Keratinocyte (primary cell): ENCODE measurements at regions not wholly inside any gene's neighbourhood (a gene's known extent, or its start where the extent isn't known, plus 50 kb on each side); places are given as distances from the start of the nearest gene placed in this dataset.

ENCODE experiments used
- DNase-seq: peaks from one replicate; pipeline ENCODE4 v3.0.0-alpha.2; 2011; ENCODE audit warnings: low read depth, missing footprints, low spot score
- FAIRE-seq: peaks from 2 replicates; lab custom pipeline; 2011; peaks lifted over from hg19 to GRCh38; lab: Jason Lieb, UNC
- H2AFZ ChIP-seq: 2 replicates; pipeline ENCODE4 v1.6.0; 2012; ENCODE audit warnings: low read length, control low read depth, inconsistent platforms; ENCODE audit not compliant: control insufficient read depth
- H3K27ac ChIP-seq: 2 replicates; pipeline ENCODE4 v1.5.1; 2011; ENCODE audit warnings: low read length; ENCODE audit not compliant: control insufficient read depth, insufficient read depth
- H3K27me3 ChIP-seq: 3 replicates; pipeline ENCODE4 v1.6.0; 2011; ENCODE audit warnings: low read length; ENCODE audit not compliant: control insufficient read depth, insufficient read depth; ENCODE audit errors: extremely low read depth
- H3K36me3 ChIP-seq, 2 experiments: 2 replicates in 1 of 2; 3 replicates in 1 of 2; pipeline ENCODE4 v1.5.1; 2011; ENCODE audit warnings: low read length in 2 of 2, mild to moderate bottlenecking in 1 of 2; ENCODE audit not compliant: control insufficient read depth in 2 of 2, insufficient read depth in 2 of 2; ENCODE audit errors: extremely low read depth in 1 of 2
- H3K4me1 ChIP-seq: 3 replicates; pipeline ENCODE4 v1.5.1; 2011; ENCODE audit warnings: low read length; ENCODE audit not compliant: control insufficient read depth, insufficient read depth; ENCODE audit errors: extremely low read depth
- H3K4me2 ChIP-seq: 3 replicates; pipeline ENCODE4 v1.6.0; 2011; ENCODE audit warnings: low read depth, low read length; ENCODE audit not compliant: control insufficient read depth, insufficient read depth; ENCODE audit errors: extremely low read depth
- H3K4me3 ChIP-seq, 3 experiments: fragments of 200-600 bp in 1 of 3; sonication (generic) in 1 of 3; 2 replicates in 2 of 3; 3 replicates in 1 of 3; pipeline ENCODE4 v1.5.1; 2011 to 2016; ENCODE audit warnings: low read length in 3 of 3, mild to moderate bottlenecking in 3 of 3, control low read depth in 2 of 3, inconsistent platforms in 1 of 3, low read depth in 1 of 3, mixed read lengths in 1 of 3, mixed run types in 1 of 3, moderate library complexity in 1 of 3; ENCODE audit not compliant: control insufficient read depth in 2 of 3, insufficient read depth in 2 of 3; ENCODE audit errors: extremely low read depth in 1 of 3
- H3K79me2 ChIP-seq: 2 replicates; pipeline ENCODE4 v1.6.0; 2012; ENCODE audit warnings: low read length; ENCODE audit not compliant: control insufficient read depth, insufficient read depth
- H3K9ac ChIP-seq: 3 replicates; pipeline ENCODE4 v1.6.0; 2011; ENCODE audit warnings: low read length; ENCODE audit not compliant: control insufficient read depth, insufficient read depth; ENCODE audit errors: extremely low read depth
- H3K9me1 ChIP-seq: 3 replicates; pipeline ENCODE4 v1.6.0; 2011; ENCODE audit warnings: low read length; ENCODE audit not compliant: control insufficient read depth, insufficient read depth; ENCODE audit errors: extremely low read depth
- H3K9me3 ChIP-seq: 2 replicates; pipeline ENCODE4 v1.5.1; 2012; ENCODE audit warnings: low read depth, low read length; ENCODE audit not compliant: control insufficient read depth
- H4K20me1 ChIP-seq: 3 replicates; pipeline ENCODE4 v1.6.0; 2011; ENCODE audit warnings: low read length; ENCODE audit not compliant: control insufficient read depth, insufficient read depth; ENCODE audit errors: extremely low read depth
- EZH2 ChIP-seq: IDR thresholded peaks from one replicate; pipeline ENCODE4 v1.6.1; 2012; ENCODE audit warnings: inconsistent platforms, mild to moderate bottlenecking, low read length, moderate library complexity
- dilution Hi-C: fragments of 300-500 bp; cut with MboI; formaldehyde crosslinking; loops from one replicate; pipeline ENCODE4 v1.7.0; 2020; ENCODE audit warnings: low sequenced_read_pairs; ENCODE audit not compliant: extremely low pct_ligation_motif_present
- TF ChIP-seq, protein P1 (sequence below), 3 experiments: IDR thresholded peaks in 1 of 3; conservative IDR thresholded peaks in 1 of 3; optimal IDR thresholded peaks in 1 of 3; 2 replicates in 2 of 3; 3 replicates in 1 of 3; pipeline versions ENCODE3 to v1.5.1; 2011; ENCODE audit warnings: low read length in 3 of 3, mild to moderate bottlenecking in 3 of 3, moderate library complexity in 2 of 3, control low read depth in 1 of 3, inconsistent platforms in 1 of 3; ENCODE audit not compliant: insufficient read depth in 2 of 3; ENCODE audit errors: extremely low read depth in 1 of 3

- FAIRE-seq = no peak
- no peak overlapping the region for H3K4me3 ChIP-seq
- no peak overlapping the region for H3K4me2 ChIP-seq
- no peak overlapping the region for H2AFZ ChIP-seq
- H3K27me3 ChIP-seq = no peaks in the 10 kb centered on the region
- H3K4me1 ChIP-seq = peaks cover 39% of the 10 kb centered on the region
- no peak for TF ChIP-seq EZH2
- TF ChIP-seq, protein P1, sequence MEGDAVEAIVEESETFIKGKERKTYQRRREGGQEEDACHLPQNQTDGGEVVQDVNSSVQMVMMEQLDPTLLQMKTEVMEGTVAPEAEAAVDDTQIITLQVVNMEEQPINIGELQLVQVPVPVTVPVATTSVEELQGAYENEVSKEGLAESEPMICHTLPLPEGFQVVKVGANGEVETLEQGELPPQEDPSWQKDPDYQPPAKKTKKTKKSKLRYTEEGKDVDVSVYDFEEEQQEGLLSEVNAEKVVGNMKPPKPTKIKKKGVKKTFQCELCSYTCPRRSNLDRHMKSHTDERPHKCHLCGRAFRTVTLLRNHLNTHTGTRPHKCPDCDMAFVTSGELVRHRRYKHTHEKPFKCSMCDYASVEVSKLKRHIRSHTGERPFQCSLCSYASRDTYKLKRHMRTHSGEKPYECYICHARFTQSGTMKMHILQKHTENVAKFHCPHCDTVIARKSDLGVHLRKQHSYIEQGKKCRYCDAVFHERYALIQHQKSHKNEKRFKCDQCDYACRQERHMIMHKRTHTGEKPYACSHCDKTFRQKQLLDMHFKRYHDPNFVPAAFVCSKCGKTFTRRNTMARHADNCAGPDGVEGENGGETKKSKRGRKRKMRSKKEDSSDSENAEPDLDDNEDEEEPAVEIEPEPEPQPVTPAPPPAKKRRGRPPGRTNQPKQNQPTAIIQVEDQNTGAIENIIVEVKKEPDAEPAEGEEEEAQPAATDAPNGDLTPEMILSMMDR (optimal IDR thresholded peaks at IDR 0.05 in 1 of 3, IDR thresholded peaks at IDR 0.05 in 1 of 3, conservative IDR thresholded peaks at IDR 0.05 in 1 of 3; ENCODE audit: extremely low read depth in 1 of 3, insufficient read depth in 2 of 3, low read length in 3 of 3) = no peak
- no peak overlapping the region for H3K9ac ChIP-seq
- no peaks in the 10 kb centered on the region for H3K9me1 ChIP-seq
- no peaks in the 10 kb centered on the region for H3K36me3 ChIP-seq
- H4K20me1 ChIP-seq = no peaks in the 10 kb centered on the region
- no peak for DNase-seq
- dilution Hi-C loops = no loop called here
- no peaks in the 10 kb centered on the region for H3K9me3 ChIP-seq
- H3K27ac ChIP-seq = no peak overlapping the region
- no peaks in the 10 kb centered on the region for H3K79me2 ChIP-seq
These were observed 293.9 kb upstream of the PLXNA2 start for GRCh38 chr1:208538078-208538477.

- peaks cover 40% of the 10 kb centered on the region for H3K4me1 ChIP-seq
- H3K79me2 ChIP-seq = no peaks in the 10 kb centered on the region
- H3K27me3 ChIP-seq = no peaks in the 10 kb centered on the region
- no peaks in the 10 kb centered on the region for H3K9me3 ChIP-seq
- H4K20me1 ChIP-seq = no peaks in the 10 kb centered on the region
- FAIRE-seq = no peak
- H3K4me3 ChIP-seq = no peak overlapping the region
- dilution Hi-C loops = no loop called here
- H3K27ac ChIP-seq = no peak overlapping the region
- no peak overlapping the region for H2AFZ ChIP-seq
- no peaks in the 10 kb centered on the region for H3K36me3 ChIP-seq
- H3K9me1 ChIP-seq = no peaks in the 10 kb centered on the region
- no peak for DNase-seq
- TF ChIP-seq EZH2 = no peak
- TF ChIP-seq, protein P1 (optimal IDR thresholded peaks at IDR 0.05 in 1 of 3, IDR thresholded peaks at IDR 0.05 in 1 of 3, conservative IDR thresholded peaks at IDR 0.05 in 1 of 3; ENCODE audit: extremely low read depth in 1 of 3, insufficient read depth in 2 of 3, low read length in 3 of 3) = no peak
- no peak overlapping the region for H3K9ac ChIP-seq
- no peak overlapping the region for H3K4me2 ChIP-seq
These were observed 294.4 kb upstream of the PLXNA2 start for GRCh38 chr1:208538587-208538986.
